GM18511 (cell line): ENCODE measurements at regions not wholly inside any gene's neighbourhood (a gene's known extent, or its start where the extent isn't known, plus 50 kb on each side); places are given as distances from the start of the nearest gene placed in this dataset.
"Not testable (repeated sequence)": the region's sequence is repeated elsewhere in the genome, so short reads cannot be mapped to it uniquely, and the experiment has no call there.

Experiments used
- ATAC-seq: cut with Tn5 transposase; IDR thresholded peaks from one replicate; pipeline ENCODE4 v1.9.1; 2021; ENCODE audit warnings: mild to moderate bottlenecking, moderate library complexity; ENCODE audit not compliant: unreplicated experiment

- no peak for ATAC-seq
Measured at GRCh38 chr3:164779816-164780215, 298.5 kb downstream of the SI start.

- ATAC-seq = no peak
Measured at GRCh38 chr3:164752812-164753211, 325.5 kb downstream of the SI start.

- no peak for ATAC-seq
Measured at GRCh38 chr3:164748626-164749025, 329.7 kb downstream of the SI start.

- no peak for ATAC-seq
Measured at GRCh38 chr3:164741869-164742268, 336.4 kb downstream of the SI start.

- no peak for ATAC-seq
Measured at GRCh38 chr3:164737174-164737573, 341.1 kb downstream of the SI start.

GRCh38 chr3:164732166-164732565, 346.1 kb downstream of the SI start:
- ATAC-seq = no peak

GRCh38 chr3:164730815-164731360, 347.4 kb downstream of the SI start:
- no peak for ATAC-seq

- ATAC-seq = no peak
Measured at GRCh38 chr3:164723396-164723795, 354.9 kb downstream of the SI start.

GRCh38 chr3:164702808-164703207, 375.5 kb downstream of the SI start:
- ATAC-seq = not testable (repeated sequence)

GRCh38 chr3:164687902-164688301, 390.4 kb downstream of the SI start:
- no peak for ATAC-seq

GRCh38 chr3:164687211-164687610, 391.1 kb downstream of the SI start:
- ATAC-seq = no peak

GRCh38 chr3:164683489-164683888, 394.8 kb downstream of the SI start:
- no peak for ATAC-seq

GRCh38 chr3:164679245-164679644, 399.1 kb downstream of the SI start:
- no peak for ATAC-seq

- no peak for ATAC-seq
Measured at GRCh38 chr3:164677317-164677716, 401.0 kb downstream of the SI start.

GRCh38 chr3:164673738-164674137, 404.6 kb downstream of the SI start:
- no peak for ATAC-seq

GRCh38 chr3:164658125-164658524, 420.2 kb downstream of the SI start:
- ATAC-seq = no peak

GRCh38 chr3:164657631-164658030, 420.7 kb downstream of the SI start:
- no peak for ATAC-seq

- ATAC-seq = no peak
Measured at GRCh38 chr3:164655462-164655861, 422.8 kb downstream of the SI start.

- no peak for ATAC-seq
Measured at GRCh38 chr3:164641071-164641470, 437.2 kb downstream of the SI start.

- ATAC-seq = no peak
Measured at GRCh38 chr3:164640591-164640990, 437.7 kb downstream of the SI start.

- ATAC-seq = no peak
Measured at GRCh38 chr3:164620956-164621355, 457.3 kb downstream of the SI start.

- ATAC-seq = no peak
Measured at GRCh38 chr3:164620423-164620822, 457.9 kb downstream of the SI start.

GRCh38 chr3:164612751-164613150, 465.5 kb downstream of the SI start:
- no peak for ATAC-seq
